Mesenchymal stem cell (in vitro differentiated cells and primary cell): ENCODE measurements at regions not wholly inside any gene's neighbourhood (a gene's known extent, or its start where the extent isn't known, plus 50 kb on each side); places are given as distances from the start of the nearest gene placed in this dataset.

ENCODE experiments used
- DNase-seq: peaks from one replicate; pipeline ENCODE4 v3.0.0-alpha.2; 2013
- H2AFZ ChIP-seq: one replicate; pipeline ENCODE4 v1.6.1; 2013; ENCODE audit warnings: low read depth, mild to moderate bottlenecking, control low read depth, inconsistent platforms, low read length, moderate library complexity
- H2AK5ac ChIP-seq: 2 replicates; pipeline ENCODE4 v1.6.1; 2013; ENCODE audit warnings: low read length, moderate library complexity, mild to moderate bottlenecking, inconsistent platforms; ENCODE audit not compliant: severe bottlenecking
- H2BK120ac ChIP-seq: one replicate; pipeline ENCODE4 v1.6.1; 2013; ENCODE audit warnings: low read depth, mild to moderate bottlenecking, inconsistent platforms, low read length, moderate library complexity
- H2BK12ac ChIP-seq, 2 experiments: one replicate each; pipeline ENCODE4 v1.6.1; 2013; ENCODE audit warnings: inconsistent platforms in 2 of 2, low read length in 2 of 2, mild to moderate bottlenecking in 2 of 2, moderate library complexity in 2 of 2, control low read depth in 1 of 2
- H2BK15ac ChIP-seq: one replicate; pipeline ENCODE4 v1.6.1; 2013; ENCODE audit warnings: mild to moderate bottlenecking, low read depth, inconsistent platforms; ENCODE audit not compliant: poor library complexity, severe bottlenecking
- H2BK5ac ChIP-seq: 2 replicates; pipeline ENCODE4 v1.6.1; 2013; ENCODE audit warnings: low read depth, mild to moderate bottlenecking, low read length, control low read depth, inconsistent platforms; ENCODE audit not compliant: poor library complexity, severe bottlenecking
- H3K14ac ChIP-seq, 2 experiments: one replicate each; pipeline ENCODE4 v1.6.1; 2013; ENCODE audit warnings: inconsistent platforms in 2 of 2, low read length in 2 of 2, control low read depth in 1 of 2, mild to moderate bottlenecking in 1 of 2, moderate library complexity in 1 of 2
- H3K18ac ChIP-seq, 2 experiments: one replicate each; pipeline ENCODE4 v1.6.1; 2013; ENCODE audit warnings: inconsistent platforms in 2 of 2, low read length in 2 of 2, control low read depth in 1 of 2, low read depth in 1 of 2, mild to moderate bottlenecking in 1 of 2
- H3K23ac ChIP-seq, 2 experiments: one replicate each; pipeline ENCODE4 v1.6.1; 2013; ENCODE audit warnings: inconsistent platforms in 2 of 2, low read length in 2 of 2, mild to moderate bottlenecking in 2 of 2, moderate library complexity in 2 of 2, control low read depth in 1 of 2
- H3K27ac ChIP-seq: 2 replicates; pipeline ENCODE4 v1.5.1; 2013; ENCODE audit warnings: mild to moderate bottlenecking, moderate library complexity, low read length, control low read depth, inconsistent platforms; ENCODE audit not compliant: poor library complexity, severe bottlenecking
- H3K27me3 ChIP-seq, 2 experiments: 2 replicates each; pipeline versions ENCODE4 v1.6.1 to v1.7.0; 2013; ENCODE audit warnings: low read length in 2 of 2, mild to moderate bottlenecking in 2 of 2, moderate library complexity in 2 of 2, control low read depth in 1 of 2, inconsistent platforms in 1 of 2; ENCODE audit not compliant: control insufficient read depth in 1 of 2, insufficient read depth in 1 of 2
- H3K36me3 ChIP-seq, 2 experiments: 2 replicates each; pipeline versions ENCODE4 v1.6.1 to v1.7.0; 2013; ENCODE audit warnings: low read length in 2 of 2, control low read depth in 1 of 2, inconsistent platforms in 1 of 2, low read depth in 1 of 2, mild to moderate bottlenecking in 1 of 2; ENCODE audit not compliant: insufficient read depth in 2 of 2, control insufficient read depth in 1 of 2
- H3K4ac ChIP-seq, 2 experiments: one replicate each; pipeline ENCODE4 v1.6.1; 2013; ENCODE audit warnings: inconsistent platforms in 2 of 2, low read length in 2 of 2, mild to moderate bottlenecking in 2 of 2, moderate library complexity in 2 of 2, control low read depth in 1 of 2, low read depth in 1 of 2
- H3K4me1 ChIP-seq: 2 replicates; pipeline ENCODE4 v1.6.1; 2013; ENCODE audit warnings: low read depth, low read length, control low read depth; ENCODE audit not compliant: control insufficient read depth, insufficient read depth
- H3K4me2 ChIP-seq: 2 replicates; pipeline ENCODE4 v1.6.1; 2013; ENCODE audit warnings: low read length, mild to moderate bottlenecking, inconsistent platforms; ENCODE audit not compliant: poor library complexity, severe bottlenecking
- H3K4me3 ChIP-seq, 2 experiments: 2 replicates each; pipeline versions ENCODE4 v1.5.1 to v1.7.0; 2013; ENCODE audit warnings: low read length in 2 of 2, mild to moderate bottlenecking in 2 of 2, control low read depth in 1 of 2, low read depth in 1 of 2; ENCODE audit not compliant: insufficient read depth in 1 of 2
- H3K79me1 ChIP-seq: replicated peaks from 2 replicates; pipeline ENCODE4 v1.6.1; 2013; ENCODE audit warnings: mild to moderate bottlenecking, control low read depth, low read length, inconsistent platforms; ENCODE audit not compliant: poor library complexity, severe bottlenecking
- H3K9ac ChIP-seq: 2 replicates; pipeline ENCODE4 v1.7.0; 2013; ENCODE audit warnings: mild to moderate bottlenecking, low read length, moderate library complexity
- H3K9me3 ChIP-seq: 2 replicates; pipeline ENCODE4 v1.7.0; 2013; ENCODE audit warnings: mild to moderate bottlenecking, low read length; ENCODE audit not compliant: control insufficient read depth
- H4K8ac ChIP-seq: one replicate; pipeline ENCODE4 v1.6.1; 2013; ENCODE audit warnings: inconsistent platforms, mild to moderate bottlenecking, low read length, moderate library complexity
- H4K91ac ChIP-seq: one replicate; pipeline ENCODE4 v1.6.1; 2013; ENCODE audit warnings: mild to moderate bottlenecking, low read length, inconsistent platforms
- WGBS: methylation state at CpG from one replicate; pipeline ENCODE4 v1.1.7; 2013; ENCODE audit warnings: mixed read lengths; 5-methylcytosine and 5-hydroxymethylcytosine counted together

DNA sequence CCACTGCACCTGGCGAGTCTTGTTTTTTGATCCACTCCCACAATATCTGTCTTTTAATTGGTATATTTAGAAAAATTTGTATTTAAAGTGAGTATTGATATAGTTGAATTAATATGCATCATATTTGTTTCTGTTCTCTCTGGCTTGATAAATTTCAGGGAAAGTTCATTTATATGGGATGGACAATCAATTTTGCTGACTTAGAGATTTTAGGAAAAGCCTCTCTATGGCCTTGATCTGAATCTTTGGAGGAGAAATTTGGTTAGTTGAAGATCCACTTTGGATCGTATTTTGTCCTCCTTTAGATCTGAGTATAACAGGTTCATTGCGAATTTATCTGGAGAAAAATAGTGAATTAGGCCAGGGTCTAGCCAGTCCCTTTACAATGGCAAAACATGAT, 67.2 kb downstream of the SPRY2 start:
- no peak overlapping the region for H3K4ac ChIP-seq
- no peaks in the 10 kb centered on the region for H3K27me3 ChIP-seq
- 100% methylated on average over 1 of the region's 3 CpGs for WGBS
- H3K9ac ChIP-seq: no peak overlapping the region
- no peak overlapping the region for H4K8ac ChIP-seq
- DNase-seq: no peak
- H3K4me2 ChIP-seq: no peak overlapping the region
- peaks cover 8% of the 10 kb centered on the region for H3K9me3 ChIP-seq
- H3K18ac ChIP-seq: no peak overlapping the region
- peaks cover 3% of the 10 kb centered on the region for H3K4me1 ChIP-seq
- no peaks in the 10 kb centered on the region for H3K36me3 ChIP-seq
- no peak overlapping the region for H2BK5ac ChIP-seq
- no peak overlapping the region for H2AFZ ChIP-seq
- no peak overlapping the region for H3K14ac ChIP-seq
- no peak overlapping the region for H2BK12ac ChIP-seq
- H2AK5ac ChIP-seq: no peak overlapping the region
- no peak overlapping the region for H2BK15ac ChIP-seq
- no peak overlapping the region for H2BK120ac ChIP-seq
- no peak overlapping the region for H3K23ac ChIP-seq
- H4K91ac ChIP-seq: no peak overlapping the region
- H3K27ac ChIP-seq: no peak overlapping the region
- H3K4me3 ChIP-seq: no peak overlapping the region
- H3K79me1 ChIP-seq: no peaks in the 10 kb centered on the region

DNA sequence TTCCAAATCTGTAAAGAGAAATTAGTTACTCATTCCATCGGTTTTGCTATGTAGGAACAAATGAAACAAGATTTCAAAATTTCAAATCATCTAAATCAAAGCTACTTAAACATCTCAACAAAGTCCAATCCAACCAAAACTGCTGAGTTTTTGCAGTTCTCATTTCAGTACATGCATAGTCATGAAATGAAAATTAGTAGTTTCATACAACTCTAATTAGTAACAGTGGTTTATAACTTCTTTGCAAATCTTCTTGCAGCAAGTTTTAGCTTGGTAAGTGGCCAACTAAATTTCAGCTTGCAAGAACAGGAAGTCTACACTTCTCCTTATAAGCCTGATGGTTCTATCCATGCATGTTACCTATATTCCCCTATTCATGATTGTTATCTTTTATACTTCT, 75.6 kb downstream of the SPRY2 start:
- H3K36me3 ChIP-seq: no peaks in the 10 kb centered on the region
- H3K4me1 ChIP-seq: no peaks in the 10 kb centered on the region
- H3K9me3 ChIP-seq: peaks cover 10% of the 10 kb centered on the region
- no peak overlapping the region for H4K91ac ChIP-seq
- H2BK15ac ChIP-seq: no peak overlapping the region
- no peak overlapping the region for H2AFZ ChIP-seq
- no peaks in the 10 kb centered on the region for H3K27me3 ChIP-seq
- H2BK12ac ChIP-seq: no peak overlapping the region
- no peak overlapping the region for H3K4me3 ChIP-seq
- H3K18ac ChIP-seq: no peak overlapping the region
- DNase-seq: no peak
- H3K14ac ChIP-seq: no peak overlapping the region
- no peak overlapping the region for H2BK120ac ChIP-seq
- no peak overlapping the region for H3K27ac ChIP-seq
- no peaks in the 10 kb centered on the region for H3K79me1 ChIP-seq
- H3K9ac ChIP-seq: no peak overlapping the region
- H3K23ac ChIP-seq: no peak overlapping the region
- no peak overlapping the region for H3K4me2 ChIP-seq
- H2AK5ac ChIP-seq: no peak overlapping the region
- no peak overlapping the region for H4K8ac ChIP-seq
- no peak overlapping the region for H2BK5ac ChIP-seq
- H3K4ac ChIP-seq: no peak overlapping the region
- 100% methylated on average over 1 of the region's 1 CpG for WGBS

DNA sequence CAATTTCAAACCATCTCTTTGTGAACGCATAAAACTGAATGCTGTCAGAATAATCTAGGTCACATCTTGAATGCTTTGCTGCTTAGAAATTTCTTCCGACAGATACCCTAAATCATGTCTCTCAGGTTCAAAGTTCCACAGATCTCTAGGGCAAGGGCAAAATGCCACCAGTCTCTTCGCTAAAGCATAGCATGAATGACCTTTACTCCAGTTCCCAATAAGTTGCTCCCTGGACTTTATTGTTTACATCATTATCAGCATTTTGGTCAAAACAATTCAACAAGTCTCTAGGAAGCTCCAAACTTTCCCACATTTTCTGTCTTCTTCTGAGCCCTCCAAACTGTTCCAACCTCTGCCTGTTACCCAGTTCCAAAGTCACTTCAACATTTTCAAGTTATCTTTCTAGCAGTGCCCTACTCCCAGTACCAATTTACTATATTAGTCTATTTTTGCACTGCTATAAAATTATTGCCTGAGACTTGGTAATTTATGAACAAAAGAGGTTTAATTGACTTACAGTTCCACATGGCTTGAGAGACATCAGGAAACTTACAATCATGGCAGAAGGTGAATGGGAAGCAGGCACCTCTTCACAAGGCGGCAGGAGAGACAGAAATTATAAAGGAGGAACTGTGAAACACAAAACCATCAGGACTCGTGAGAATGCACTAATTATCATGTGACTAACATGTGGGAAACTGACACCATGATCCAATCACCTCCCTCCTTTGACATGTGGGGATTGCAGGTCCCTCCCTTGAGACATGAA, 77.0 kb downstream of the SPRY2 start:
- Histone ChIP-seq H4K91ac (no peak overlapping the region), H2AK5ac (no peak overlapping the region), H4K8ac (no peak overlapping the region), H2BK5ac (no peak overlapping the region), H3K4me1 (no peaks in the 10 kb centered on the region), H3K36me3 (no peaks in the 10 kb centered on the region), H3K79me1 (no peaks in the 10 kb centered on the region), H3K4me2 (no peak overlapping the region), H2AFZ (no peak overlapping the region), H3K4me3 (no peak overlapping the region), H2BK12ac (no peak overlapping the region), H3K18ac (no peak overlapping the region), H3K27me3 (no peaks in the 10 kb centered on the region), H3K27ac (no peak overlapping the region), H3K9me3 (peaks cover 10% of the 10 kb centered on the region), H3K23ac (no peak overlapping the region), H3K14ac (no peak overlapping the region), H3K9ac (no peak overlapping the region), H2BK15ac (no peak overlapping the region), H2BK120ac (no peak overlapping the region), H3K4ac (no peak overlapping the region)
- 71% methylated on average over 5 of the region's 5 CpGs for WGBS
- DNase-seq: no peak

DNA sequence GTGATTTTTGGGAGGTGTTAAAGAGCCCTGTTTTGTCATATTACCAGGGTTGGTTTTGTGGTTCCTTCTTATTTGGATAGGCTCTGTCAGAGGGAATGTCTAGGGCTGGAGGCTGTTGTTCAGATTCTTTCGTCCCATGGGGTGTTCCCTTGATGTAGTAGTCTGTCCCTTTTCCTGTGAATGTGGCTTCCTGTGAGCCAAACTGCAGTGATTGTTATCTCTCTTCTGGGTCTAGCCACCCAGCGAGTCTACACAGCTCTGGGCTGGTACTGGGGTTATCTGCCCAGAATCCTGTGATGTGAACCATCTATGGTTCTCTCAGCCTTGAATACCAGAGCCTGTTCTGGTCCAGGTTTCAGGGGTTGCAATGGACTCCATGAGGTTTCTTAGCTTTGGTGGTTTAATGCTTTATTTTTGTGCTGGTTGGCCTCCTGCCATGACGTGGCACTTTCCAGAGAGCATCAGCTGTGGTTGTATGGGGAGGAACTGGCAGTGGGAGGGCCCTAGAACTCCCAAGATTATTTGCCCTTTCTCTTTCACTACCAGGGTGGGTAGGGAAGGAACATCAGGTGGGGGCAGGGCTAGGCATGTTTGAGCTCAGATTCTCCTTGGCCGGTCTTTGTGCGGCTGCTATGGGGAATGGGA, 78.8 kb downstream of the SPRY2 start:
- no peaks in the 10 kb centered on the region for H3K79me1 ChIP-seq
- no peak overlapping the region for H3K4me3 ChIP-seq
- no peak overlapping the region for H3K14ac ChIP-seq
- H2BK12ac ChIP-seq: peak overlapping the region in 1 of 2 experiments; percentile 18
- no peaks in the 10 kb centered on the region for H3K4me1 ChIP-seq
- H2BK15ac ChIP-seq: peak overlapping the region; percentile 12
- H3K36me3 ChIP-seq: no peaks in the 10 kb centered on the region
- no peak overlapping the region for H3K4me2 ChIP-seq
- H2BK120ac ChIP-seq: no peak overlapping the region
- H3K27me3 ChIP-seq: no peaks in the 10 kb centered on the region
- no peak overlapping the region for H3K9ac ChIP-seq
- no peak overlapping the region for H3K27ac ChIP-seq
- whole genome bisulfite sequencing: 85% methylated on average over 5 of the region's 5 CpGs
- no peak overlapping the region for H3K4ac ChIP-seq
- no peak overlapping the region for H2AK5ac ChIP-seq
- no peak overlapping the region for H3K23ac ChIP-seq
- no peak overlapping the region for H2AFZ ChIP-seq
- DNase-seq: no peak
- H3K18ac ChIP-seq: peak overlapping the region in 1 of 2 experiments; percentile 8
- H4K8ac ChIP-seq: no peak overlapping the region
- H3K9me3 ChIP-seq: peaks cover 10% of the 10 kb centered on the region
- H4K91ac ChIP-seq: no peak overlapping the region
- H2BK5ac ChIP-seq: no peak overlapping the region
